ENCODE measurements at regions not wholly inside any gene's neighbourhood (a gene's known extent, or its start where the extent isn't known, plus 50 kb on each side); places are given as distances from the start of the nearest gene placed in this dataset.
"Not testable (repeated sequence)": the region's sequence is repeated elsewhere in the genome, so short reads cannot be mapped to it uniquely, and the experiment has no call there.

- TF ChIP-seq RAD21 (IDR thresholded peaks at IDR 0.05), result no peak
These were observed 1382.8 kb upstream of the DEFB115 start (continued) for GRCh38 chr20:29874476-29875202.

- not testable (repeated sequence) for DNase-seq (ENCODE audit: low spot score); H3K36me3 ChIP-seq (ENCODE audit: control insufficient read depth in 4 of 4, insufficient read depth in 3 of 4, low read depth in 1 of 4, low read length in 3 of 4); H3K4me3 ChIP-seq (ENCODE audit: low read depth in 1 of 3, low read length in 3 of 3); H3K27ac ChIP-seq (ENCODE audit: low read depth in 1 of 2, low read length in 2 of 2); H3K9ac ChIP-seq (ENCODE audit: low read depth in 1 of 2, low read length in 2 of 2); H3K4me1 ChIP-seq (ENCODE audit: control insufficient read depth in 4 of 4, insufficient read depth in 4 of 4, low read length in 3 of 4); H3K27me3 ChIP-seq (ENCODE audit: control insufficient read depth in 4 of 4, insufficient read depth in 4 of 4, low read length in 3 of 4)
- H3K9me3 ChIP-seq (ENCODE audit: control insufficient read depth in 4 of 4, low read length in 3 of 4), result peaks cover 5 to 20% (median 8%) of the 10 kb centered on the region in 4 donors
- 70% methylated on average over 27 of the region's 27 CpGs for WGBS
These were observed 1382.0 kb upstream of the DEFB115 start for GRCh38 chr20:29875321-29876083.

GRCh38 chr20:29876084-29876910 lies 1381.2 kb upstream of the DEFB115 start:
- not testable (repeated sequence) for DNase-seq (ENCODE audit: low spot score)

GRCh38 chr20:29876911-29877285 lies 1380.6 kb upstream of the DEFB115 start:
- no peak for DNase-seq (ENCODE audit: low spot score)
- Histone ChIP-seq H3K36me3 (ENCODE audit: control insufficient read depth in 4 of 4, insufficient read depth in 3 of 4, low read depth in 1 of 4, low read length in 3 of 4) (no peaks in the 10 kb centered on the region), H3K27me3 (ENCODE audit: control insufficient read depth in 4 of 4, insufficient read depth in 4 of 4, low read length in 3 of 4) (peaks cover 0 to 5% (median 0%) of the 10 kb centered on the region in 4 donors), H3K9me3 (ENCODE audit: control insufficient read depth in 4 of 4, low read length in 3 of 4) (peaks cover 5 to 20% (median 9%) of the 10 kb centered on the region in 4 donors), H3K4me3 (ENCODE audit: low read depth in 1 of 3, low read length in 3 of 3) (peak overlapping the region in 1 of 3 donors; percentile 22), H3K4me1 (ENCODE audit: control insufficient read depth in 4 of 4, insufficient read depth in 4 of 4, low read length in 3 of 4) (no peaks in the 10 kb centered on the region), H3K9ac (ENCODE audit: low read depth in 1 of 2, low read length in 2 of 2) (no peak overlapping the region), H3K27ac (ENCODE audit: low read depth in 1 of 2, low read length in 2 of 2) (no peak overlapping the region)
- no peak for TF ChIP-seq CTCF (IDR thresholded peaks at IDR 0.05; ENCODE audit: low read depth, low read length, missing input control)
- 70% methylated on average over 10 of the region's 10 CpGs for WGBS

More at GRCh38 chr20:29876084-29876910, 1381.2 kb upstream of the DEFB115 start:
- 74% methylated on average over 41 of the region's 41 CpGs for WGBS
- not testable (repeated sequence) for H3K9ac ChIP-seq (ENCODE audit: low read depth in 1 of 2, low read length in 2 of 2); H3K27me3 ChIP-seq (ENCODE audit: control insufficient read depth in 4 of 4, insufficient read depth in 4 of 4, low read length in 3 of 4); H3K27ac ChIP-seq (ENCODE audit: low read depth in 1 of 2, low read length in 2 of 2); H3K4me1 ChIP-seq (ENCODE audit: control insufficient read depth in 4 of 4, insufficient read depth in 4 of 4, low read length in 3 of 4); H3K36me3 ChIP-seq (ENCODE audit: control insufficient read depth in 4 of 4, insufficient read depth in 3 of 4, low read depth in 1 of 4, low read length in 3 of 4); H3K4me3 ChIP-seq (ENCODE audit: low read depth in 1 of 3, low read length in 3 of 3)
- H3K9me3 ChIP-seq (ENCODE audit: control insufficient read depth in 4 of 4, low read length in 3 of 4), result peaks cover 5 to 20% (median 9%) of the 10 kb centered on the region in 4 donors

GRCh38 chr20:29877411-29878280 lies 1379.8 kb upstream of the DEFB115 start:
- WGBS, result 47% methylated on average over 31 of the region's 31 CpGs
- not testable (repeated sequence) for H3K36me3 ChIP-seq (ENCODE audit: control insufficient read depth in 4 of 4, insufficient read depth in 3 of 4, low read depth in 1 of 4, low read length in 3 of 4); H3K27me3 ChIP-seq (ENCODE audit: control insufficient read depth in 4 of 4, insufficient read depth in 4 of 4, low read length in 3 of 4); H3K4me3 ChIP-seq (ENCODE audit: low read depth in 1 of 3, low read length in 3 of 3); DNase-seq (ENCODE audit: low spot score); H3K4me1 ChIP-seq (ENCODE audit: control insufficient read depth in 4 of 4, insufficient read depth in 4 of 4, low read length in 3 of 4); H3K27ac ChIP-seq (ENCODE audit: low read depth in 1 of 2, low read length in 2 of 2); H3K9ac ChIP-seq (ENCODE audit: low read depth in 1 of 2, low read length in 2 of 2)
- H3K9me3 ChIP-seq (ENCODE audit: control insufficient read depth in 4 of 4, low read length in 3 of 4), result peaks cover 5 to 20% (median 9%) of the 10 kb centered on the region in 4 donors

Measured in liver (tissue), 8 donors.